HEK293 (cell line): ENCODE measurements at regions not wholly inside any gene's neighbourhood (a gene's known extent, or its start where the extent isn't known, plus 50 kb on each side); places are given as distances from the start of the nearest gene placed in this dataset.

Experiments
- CTCF ChIP-seq: fragments of 450-650 bp; formaldehyde crosslinking; IDR thresholded peaks from 2 replicates; pipeline ENCODE4 v1.5.1; 2016; ENCODE audit warnings: missing biosample characterization, missing genetic modification characterization
- ZNF24 ChIP-seq: fragments of 450-650 bp; formaldehyde crosslinking; IDR thresholded peaks from 2 replicates; pipeline ENCODE4 v1.5.1; 2016; ENCODE audit warnings: missing biosample characterization, missing genetic modification characterization
- ZNF311 ChIP-seq: fragments of 450-650 bp; formaldehyde crosslinking; IDR thresholded peaks from 2 replicates; pipeline ENCODE4 v1.5.1; 2017; ENCODE audit warnings: missing biosample characterization, missing genetic modification characterization, borderline replicate concordance
- ZNF362 ChIP-seq: fragments of 450-650 bp; formaldehyde crosslinking; IDR thresholded peaks from 2 replicates; pipeline ENCODE4 v1.5.1; 2016; ENCODE audit warnings: missing biosample characterization, missing genetic modification characterization
- ZNF670 ChIP-seq: fragments of 450-650 bp; formaldehyde crosslinking; IDR thresholded peaks from 2 replicates; pipeline ENCODE4 v1.5.1; 2016; ENCODE audit warnings: missing biosample characterization, missing genetic modification characterization, low read depth

GRCh38 chr2:217203086-217203485, 343.2 kb upstream of the TNP1 start:
- TF ChIP-seq ZNF311 (tag by site-specific recombination) (no peak), CTCF (no peak), ZNF24 (tag by site-specific recombination) (no peak), ZNF670 (tag by site-specific recombination) (no peak), ZNF362 (tag by site-specific recombination) (no peak)
